A673 (cell line): ENCODE measurements at regions not wholly inside any gene's neighbourhood (a gene's known extent, or its start where the extent isn't known, plus 50 kb on each side); places are given as distances from the start of the nearest gene placed in this dataset.

Source experiments
- CTCF ChIP-seq: fragments of 300-800, 200-600 bp; sonication (generic); conservative IDR thresholded peaks from 2 replicates; pipeline ENCODE4 v1.5.1; 2017; ENCODE audit warnings: low read depth, mild to moderate bottlenecking, antibody characterized with exemption, low read length, moderate library complexity, mixed read lengths
- EZH2 ChIP-seq: fragments of 200-600 bp; sonication (generic); IDR thresholded peaks from 2 replicates; pipeline ENCODE4 v1.6.1; 2017; ENCODE audit warnings: borderline replicate concordance, low read depth, mild to moderate bottlenecking, mixed read lengths, antibody characterized with exemption, low read length; ENCODE audit not compliant: poor library complexity, severe bottlenecking

- TF ChIP-seq CTCF (no peak), EZH2 (no peak)
Measured at GRCh38 chrX:39848900-39849299, 248.9 kb downstream of the BCOR start.
